ENCODE measurements at regions not wholly inside any gene's neighbourhood (a gene's known extent, or its start where the extent isn't known, plus 50 kb on each side); places are given as distances from the start of the nearest gene placed in this dataset.

DNA sequence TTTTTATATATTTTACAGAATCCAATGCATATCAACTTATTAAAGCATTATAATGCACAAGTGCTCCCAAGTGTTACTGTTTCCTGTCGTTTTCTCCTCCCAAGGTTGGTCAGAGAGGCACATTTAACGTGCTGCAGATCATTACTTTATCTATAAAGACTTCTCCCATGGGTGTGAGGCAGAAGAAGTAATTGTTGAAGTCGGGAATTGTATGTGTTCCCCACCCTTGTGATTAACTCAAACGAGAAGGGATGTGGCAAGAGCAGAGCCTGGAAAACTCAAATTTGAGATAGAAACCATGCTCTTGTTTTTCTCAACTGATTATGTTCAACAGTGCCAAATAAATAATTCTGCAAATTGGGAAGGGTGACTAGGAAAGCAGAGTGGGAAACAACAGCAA is 412.5 kb upstream of the ADAMTS5 start:
- POLR2A ChIA-PET, result no interaction called here
- TF ChIP-seq, protein P1, sequence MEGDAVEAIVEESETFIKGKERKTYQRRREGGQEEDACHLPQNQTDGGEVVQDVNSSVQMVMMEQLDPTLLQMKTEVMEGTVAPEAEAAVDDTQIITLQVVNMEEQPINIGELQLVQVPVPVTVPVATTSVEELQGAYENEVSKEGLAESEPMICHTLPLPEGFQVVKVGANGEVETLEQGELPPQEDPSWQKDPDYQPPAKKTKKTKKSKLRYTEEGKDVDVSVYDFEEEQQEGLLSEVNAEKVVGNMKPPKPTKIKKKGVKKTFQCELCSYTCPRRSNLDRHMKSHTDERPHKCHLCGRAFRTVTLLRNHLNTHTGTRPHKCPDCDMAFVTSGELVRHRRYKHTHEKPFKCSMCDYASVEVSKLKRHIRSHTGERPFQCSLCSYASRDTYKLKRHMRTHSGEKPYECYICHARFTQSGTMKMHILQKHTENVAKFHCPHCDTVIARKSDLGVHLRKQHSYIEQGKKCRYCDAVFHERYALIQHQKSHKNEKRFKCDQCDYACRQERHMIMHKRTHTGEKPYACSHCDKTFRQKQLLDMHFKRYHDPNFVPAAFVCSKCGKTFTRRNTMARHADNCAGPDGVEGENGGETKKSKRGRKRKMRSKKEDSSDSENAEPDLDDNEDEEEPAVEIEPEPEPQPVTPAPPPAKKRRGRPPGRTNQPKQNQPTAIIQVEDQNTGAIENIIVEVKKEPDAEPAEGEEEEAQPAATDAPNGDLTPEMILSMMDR (IDR thresholded peaks at IDR 0.05; ENCODE audit: control extremely low read depth, extremely low read depth, low read depth, missing control alignments), result no peak
- CTCF ChIA-PET, result no interaction called here
- no peak for DNase-seq (ENCODE audit: extremely low spot score)

DNA sequence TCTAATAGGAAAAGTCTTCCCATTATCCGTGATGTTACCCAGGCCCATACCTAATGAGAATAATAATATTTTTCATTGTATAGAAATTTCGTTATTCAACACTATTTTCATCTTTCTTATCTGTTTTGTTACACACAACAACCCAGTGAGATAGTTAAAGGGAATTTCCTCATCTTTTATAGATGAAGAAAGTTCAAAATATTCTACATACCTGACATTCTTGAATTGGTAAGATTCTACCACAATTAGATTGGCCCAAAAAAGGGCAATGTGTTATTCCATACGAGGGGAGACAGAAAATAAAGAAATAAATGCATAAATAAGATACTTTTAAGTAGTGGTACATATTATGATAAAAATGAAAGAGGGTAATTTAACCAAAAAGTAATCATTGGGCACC is 405.5 kb upstream of the ADAMTS5 start:
- no peak for DNase-seq (ENCODE audit: extremely low spot score)
- TF ChIP-seq, protein P1 (IDR thresholded peaks at IDR 0.05; ENCODE audit: control extremely low read depth, extremely low read depth, low read depth, missing control alignments), result no peak
- CTCF ChIA-PET, result no interaction called here
- POLR2A ChIA-PET, result no interaction called here

DNA sequence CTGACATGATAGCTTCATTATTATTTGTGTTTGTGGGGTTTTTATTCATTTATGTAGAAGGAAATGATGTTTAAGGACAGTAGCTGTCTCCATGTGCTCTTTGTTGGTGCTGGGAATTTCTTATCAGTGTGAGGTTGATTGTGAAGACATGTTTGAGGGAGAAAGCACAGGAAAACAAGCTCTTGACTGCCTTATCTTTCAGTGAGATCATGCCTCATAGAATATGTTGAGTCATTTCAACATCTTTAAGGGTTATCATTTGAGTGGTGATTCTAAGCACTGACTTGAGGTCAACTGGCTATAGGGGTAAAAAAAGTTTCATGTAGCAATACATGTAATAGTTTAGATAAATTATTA is 405.1 kb upstream of the ADAMTS5 start:
- ChIA-PET CTCF (no interaction called here), POLR2A (no interaction called here)
- no peak for DNase-seq (ENCODE audit: extremely low spot score)
- TF ChIP-seq, protein P1 (IDR thresholded peaks at IDR 0.05; ENCODE audit: control extremely low read depth, extremely low read depth, low read depth, missing control alignments), result no peak

DNA sequence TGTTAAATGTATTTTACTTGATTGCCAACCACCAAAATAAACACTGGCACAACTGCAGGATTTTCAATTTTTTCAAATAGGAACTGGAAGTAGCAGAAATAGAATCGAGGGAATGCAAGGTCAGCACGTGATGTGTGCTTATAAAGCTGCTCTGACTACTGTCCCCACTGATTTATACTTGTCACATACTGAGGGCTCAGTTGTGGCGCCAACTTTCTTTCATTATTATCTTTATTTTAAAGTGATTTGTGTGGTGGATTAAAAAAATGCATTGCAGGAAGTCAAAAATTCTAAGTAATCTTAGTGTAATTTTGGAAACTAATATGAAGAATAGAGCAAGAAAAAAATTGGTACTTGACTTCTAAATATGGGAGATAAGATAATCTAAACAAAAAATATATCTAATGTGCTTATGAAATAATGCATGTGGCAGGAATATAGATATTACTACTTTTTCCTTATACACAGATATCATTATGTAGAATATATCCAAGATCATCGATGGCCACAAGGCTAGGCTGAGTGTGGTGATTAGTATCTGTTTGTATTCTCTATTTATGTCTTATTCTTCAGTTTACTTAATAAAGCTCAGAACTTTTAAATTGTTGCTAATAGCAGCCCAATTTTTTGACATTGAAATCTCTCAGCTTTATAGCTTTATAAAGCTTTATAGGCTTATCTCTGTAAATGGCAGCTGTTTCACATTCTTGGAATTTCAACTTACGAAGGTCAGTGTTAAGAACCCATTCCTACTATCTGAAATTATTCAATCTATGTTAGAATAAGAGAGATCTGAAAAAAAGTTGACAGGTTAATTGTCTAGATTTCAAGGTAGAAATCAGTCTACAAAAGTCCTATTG is 404.5 kb upstream of the ADAMTS5 start:
- ChIA-PET CTCF (interaction anchor here (2.3 kb wide), 1 partner anchor 11 kb away, joined by 10 read pairs; no protein-coding TSS in a partner anchor), POLR2A (no interaction called here)
- TF ChIP-seq, protein P1 (IDR thresholded peaks at IDR 0.05; ENCODE audit: control extremely low read depth, extremely low read depth, low read depth, missing control alignments), result no peak
- no peak for DNase-seq (ENCODE audit: extremely low spot score)

DNA sequence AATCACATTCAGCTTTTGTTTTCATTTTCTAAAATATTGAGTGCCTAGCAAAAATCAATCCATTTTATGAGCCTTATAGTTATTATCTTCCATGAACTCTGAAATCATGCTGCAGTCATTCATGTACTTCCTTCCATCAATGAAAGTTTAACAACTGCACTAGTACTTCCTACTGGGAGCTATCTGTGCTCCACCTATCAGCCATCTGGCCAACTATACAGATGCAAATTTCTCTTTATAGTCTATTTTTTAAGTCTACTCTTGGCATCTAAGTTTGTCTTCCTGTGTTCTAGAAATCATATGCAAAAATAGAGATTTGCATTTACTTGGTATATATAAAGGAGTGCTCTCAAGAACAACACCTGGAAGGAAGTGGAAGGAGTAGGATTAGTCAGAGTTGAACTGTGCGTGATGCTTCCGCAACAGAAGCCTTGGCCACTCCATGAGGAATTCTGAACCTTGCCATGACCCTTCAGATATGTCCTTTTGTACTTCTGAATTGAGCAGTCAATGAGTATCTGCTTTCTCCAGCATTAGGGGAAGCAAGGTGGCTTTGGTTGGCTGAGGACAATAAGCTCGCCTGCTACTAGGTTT is 403.2 kb upstream of the ADAMTS5 start:
- POLR2A ChIA-PET, result no interaction called here
- DNase-seq (ENCODE audit: extremely low spot score), result no peak
- TF ChIP-seq, protein P1 (IDR thresholded peaks at IDR 0.05; ENCODE audit: control extremely low read depth, extremely low read depth, low read depth, missing control alignments), result no peak
- CTCF ChIA-PET, result interaction anchor here (2.3 kb wide), 1 partner anchor 9 kb away, joined by 10 read pairs; no protein-coding TSS in a partner anchor

DNA sequence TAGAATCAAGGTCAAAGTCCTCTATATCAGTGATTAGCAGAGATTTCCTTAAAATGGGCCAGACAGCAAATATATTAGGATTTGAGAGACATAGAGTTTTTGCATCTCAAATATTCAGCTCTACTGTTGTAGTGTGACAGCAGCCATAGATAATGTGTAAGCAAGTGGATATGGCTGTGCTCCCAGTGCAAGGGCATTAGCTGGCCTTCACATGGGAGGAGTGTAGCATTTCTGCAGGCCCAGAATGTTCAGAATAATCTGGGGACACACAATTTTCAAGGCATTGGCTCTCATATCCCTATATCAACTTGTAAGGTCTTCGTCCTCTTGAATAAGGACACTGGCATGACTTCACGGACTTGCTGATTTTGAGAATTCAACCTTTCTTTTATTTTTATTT is 402.3 kb upstream of the ADAMTS5 start:
- TF ChIP-seq, protein P1 (IDR thresholded peaks at IDR 0.05; ENCODE audit: control extremely low read depth, extremely low read depth, low read depth, missing control alignments), result no peak
- DNase-seq (ENCODE audit: extremely low spot score), result no peak
- POLR2A ChIA-PET, result no interaction called here
- CTCF ChIA-PET, result interaction anchor here (2.3 kb wide), 1 partner anchor 8 kb away, joined by 10 read pairs; no protein-coding TSS in a partner anchor
